GM12872 (cell line): ENCODE measurements at regions not wholly inside any gene's neighbourhood (a gene's known extent, or its start where the extent isn't known, plus 50 kb on each side); places are given as distances from the start of the nearest gene placed in this dataset.

Experiments used
- CTCF ChIP-seq: IDR thresholded peaks from 3 replicates; pipeline ENCODE4 v1.5.1; 2011; ENCODE audit warnings: low read depth, mild to moderate bottlenecking, low read length, moderate library complexity; ENCODE audit not compliant: insufficient read depth

- no peak for TF ChIP-seq CTCF
Measured at GRCh38 chr12:66060163-66060907, 70.2 kb downstream of the LLPH start.

GRCh38 chr12:66059666-66060065 is 70.9 kb downstream of the LLPH start:
- TF ChIP-seq CTCF: no peak

GRCh38 chr12:66058554-66058953 is 72.0 kb downstream of the LLPH start:
- no peak for TF ChIP-seq CTCF

GRCh38 chr12:66055837-66056319 is 74.7 kb downstream of the LLPH start:
- no peak for TF ChIP-seq CTCF

GRCh38 chr12:66052988-66053615 is 77.4 kb downstream of the LLPH start:
- TF ChIP-seq CTCF: no peak

GRCh38 chr12:66051361-66051760 is 79.2 kb downstream of the LLPH start:
- TF ChIP-seq CTCF: no peak

- TF ChIP-seq CTCF: no peak
Measured at GRCh38 chr12:66050610-66051009, 79.9 kb downstream of the LLPH start.
